ENCODE measurements at regions not wholly inside any gene's neighbourhood (a gene's known extent, or its start where the extent isn't known, plus 50 kb on each side); places are given as distances from the start of the nearest gene placed in this dataset.

- TF ChIP-seq CTCF (IDR thresholded peaks at IDR 0.05; ENCODE audit: extremely low read depth in 1 of 2, insufficient read depth in 1 of 2, low read depth in 1 of 2, low read length in 2 of 2) (no peak), EZH2 (IDR thresholded peaks at IDR 0.05; ENCODE audit: borderline replicate concordance, low read depth, low read length, severe bottlenecking) (no peak), MYC (IDR thresholded peaks at IDR 0.05; ENCODE audit: low read depth, low read length) (no peak), POLR2AphosphoS5 (IDR thresholded peaks at IDR 0.05; ENCODE audit: insufficient read depth, low read depth, low read length) (no peak), POLR2A (IDR thresholded peaks at IDR 0.05; ENCODE audit: low read depth, low read length) (no peak), MAX (IDR thresholded peaks at IDR 0.05; ENCODE audit: insufficient read depth, insufficient read length) (no peak)
Measured at GRCh38 chr7:35523292-35523691, 171.6 kb downstream of the HERPUD2 start.
